Activated T-helper 17 cell treated with anti-CD3 and anti-CD28 coated beads, Interleukin-2, amount 50 U/mL, for 72 hours (primary cell): ENCODE measurements at regions not wholly inside any gene's neighbourhood (a gene's known extent, or its start where the extent isn't known, plus 50 kb on each side); places are given as distances from the start of the nearest gene placed in this dataset.

ENCODE experiments used
- ATAC-seq: fragments of 150-1000 bp; cut with Tn5 transposase; replicated peaks from 2 replicates; pipeline ENCODE4 v1.10.0; 2021; ENCODE audit warnings: mild to moderate bottlenecking, moderate library complexity
- H3K27ac Mint-ChIP-seq: one replicate; pipeline ENCODE4 v1.8.0; 2022; ENCODE audit warnings: mixed read lengths
- H3K27me3 Mint-ChIP-seq: one replicate; pipeline ENCODE4 v1.8.0; 2022; ENCODE audit warnings: mixed read lengths
- H3K36me3 Mint-ChIP-seq: one replicate; pipeline ENCODE4 v1.8.0; 2022; ENCODE audit warnings: low read depth, mild to moderate bottlenecking, mixed read lengths
- H3K4me1 Mint-ChIP-seq: one replicate; pipeline ENCODE4 v1.8.0; 2022; ENCODE audit warnings: mixed read lengths
- H3K4me3 Mint-ChIP-seq: one replicate; pipeline ENCODE4 v1.8.0; 2022; ENCODE audit warnings: mild to moderate bottlenecking, mixed read lengths
- H3K9me3 Mint-ChIP-seq: one replicate; pipeline ENCODE4 v1.8.0; 2022; ENCODE audit warnings: mixed read lengths

- no peaks in the 10 kb centered on the region for H3K4me1 Mint-ChIP-seq
- H3K27me3 Mint-ChIP-seq: peaks cover 9% of the 10 kb centered on the region
- H3K9me3 Mint-ChIP-seq: no peaks in the 10 kb centered on the region
- H3K27ac Mint-ChIP-seq: no peak overlapping the region
- ATAC-seq: no peak
- H3K36me3 Mint-ChIP-seq: no peaks in the 10 kb centered on the region
- H3K4me3 Mint-ChIP-seq: no peak overlapping the region
Observed at GRCh38 chr1:4107291-4107690, 207.2 kb upstream of the C1orf174 start.

- Mint-ChIP-seq H3K27me3 (peaks cover 9% of the 10 kb centered on the region), H3K9me3 (no peaks in the 10 kb centered on the region), H3K36me3 (no peaks in the 10 kb centered on the region), H3K27ac (no peak overlapping the region), H3K4me3 (no peak overlapping the region), H3K4me1 (no peaks in the 10 kb centered on the region)
- no peak for ATAC-seq
Observed at GRCh38 chr1:4108331-4108730, 208.3 kb upstream of the C1orf174 start.

GRCh38 chr1:4108758-4109627, 208.9 kb upstream of the C1orf174 start:
- H3K9me3 Mint-ChIP-seq: peaks cover under 1% of the 10 kb centered on the region
- no peak overlapping the region for H3K27ac Mint-ChIP-seq
- ATAC-seq: no peak
- H3K4me3 Mint-ChIP-seq: no peak overlapping the region
- no peaks in the 10 kb centered on the region for H3K36me3 Mint-ChIP-seq
- H3K27me3 Mint-ChIP-seq: peaks cover 9% of the 10 kb centered on the region
- no peaks in the 10 kb centered on the region for H3K4me1 Mint-ChIP-seq

- Mint-ChIP-seq H3K4me3 (no peak overlapping the region), H3K27me3 (peaks cover 7% of the 10 kb centered on the region), H3K36me3 (no peaks in the 10 kb centered on the region), H3K4me1 (no peaks in the 10 kb centered on the region), H3K9me3 (peaks cover 4% of the 10 kb centered on the region), H3K27ac (no peak overlapping the region)
- ATAC-seq: no peak
Observed at GRCh38 chr1:4109628-4109940, 209.5 kb upstream of the C1orf174 start.

DNA sequence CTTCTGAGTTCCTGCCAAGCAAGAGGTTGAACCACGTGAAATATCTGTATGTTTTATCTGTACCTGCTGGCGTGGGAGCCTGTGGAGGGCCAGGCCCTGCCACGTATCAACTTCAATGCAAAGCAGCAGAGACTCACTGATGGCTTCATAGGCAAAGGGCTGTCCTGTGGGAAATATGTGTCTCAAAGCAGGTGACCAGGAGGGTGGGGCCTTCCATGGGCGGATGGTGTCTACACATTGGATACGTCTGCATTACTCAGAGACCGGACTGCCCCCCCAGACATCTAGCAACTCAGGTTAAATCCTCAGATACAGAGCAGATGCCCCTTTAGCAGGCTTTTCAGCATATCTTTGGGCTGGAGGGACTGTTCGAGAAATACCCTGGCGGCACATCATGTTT, 210.8 kb upstream of the C1orf174 start:
- H3K9me3 Mint-ChIP-seq: peaks cover 4% of the 10 kb centered on the region
- ATAC-seq: no peak
- no peak overlapping the region for H3K27ac Mint-ChIP-seq
- H3K36me3 Mint-ChIP-seq: no peaks in the 10 kb centered on the region
- H3K4me3 Mint-ChIP-seq: no peak overlapping the region
- H3K4me1 Mint-ChIP-seq: no peaks in the 10 kb centered on the region
- peaks cover 5% of the 10 kb centered on the region for H3K27me3 Mint-ChIP-seq

GRCh38 chr1:4113897-4114296, 213.8 kb upstream of the C1orf174 start:
- Mint-ChIP-seq H3K4me3 (no peak overlapping the region), H3K27ac (no peak overlapping the region), H3K27me3 (peaks cover 5% of the 10 kb centered on the region), H3K9me3 (peaks cover 4% of the 10 kb centered on the region), H3K4me1 (no peaks in the 10 kb centered on the region), H3K36me3 (no peaks in the 10 kb centered on the region)
- ATAC-seq: no peak

DNA sequence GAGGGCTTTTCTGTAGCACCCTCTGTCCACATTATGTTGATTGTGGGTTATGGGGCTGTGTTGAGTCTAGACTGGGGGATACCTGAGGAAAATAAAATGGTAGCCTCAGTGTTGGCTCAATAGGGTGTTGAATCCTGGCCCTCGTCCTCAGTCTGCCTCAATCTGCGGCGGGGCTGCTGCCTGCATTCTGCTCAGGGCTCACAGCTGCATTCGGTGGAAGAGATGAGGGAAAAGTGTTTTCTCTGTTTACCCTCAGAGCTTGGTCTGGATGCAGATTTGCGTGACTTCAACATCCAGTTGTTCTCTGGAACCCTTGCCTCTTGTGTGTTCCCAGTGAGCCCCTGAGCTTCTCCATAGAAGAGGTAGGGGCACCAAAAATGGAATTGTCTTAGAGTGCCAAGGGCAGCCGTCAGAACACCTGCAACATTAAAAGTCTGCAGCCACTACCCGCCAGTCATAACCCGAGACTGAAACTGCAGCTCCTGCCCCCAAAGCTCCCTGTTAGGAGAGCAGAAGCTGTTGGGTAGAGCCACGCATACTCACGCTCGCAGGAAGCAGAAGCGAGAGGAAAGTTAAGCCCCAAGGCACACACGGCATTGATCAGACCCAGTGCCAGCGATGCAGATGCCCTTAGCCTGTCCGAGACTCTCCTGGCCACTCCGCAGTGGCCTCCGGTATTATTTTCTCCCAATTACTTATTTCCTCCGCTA, 215.3 kb upstream of the C1orf174 start:
- H3K27me3 Mint-ChIP-seq: peaks cover 5% of the 10 kb centered on the region
- H3K36me3 Mint-ChIP-seq: no peaks in the 10 kb centered on the region
- H3K4me1 Mint-ChIP-seq: no peaks in the 10 kb centered on the region
- peaks cover 4% of the 10 kb centered on the region for H3K9me3 Mint-ChIP-seq
- H3K27ac Mint-ChIP-seq: no peak overlapping the region
- no peak overlapping the region for H3K4me3 Mint-ChIP-seq
- ATAC-seq: no peak

- H3K4me3 Mint-ChIP-seq: no peak overlapping the region
- ATAC-seq: no peak
- no peak overlapping the region for H3K27ac Mint-ChIP-seq
- H3K27me3 Mint-ChIP-seq: no peaks in the 10 kb centered on the region
- H3K4me1 Mint-ChIP-seq: no peaks in the 10 kb centered on the region
- no peaks in the 10 kb centered on the region for H3K36me3 Mint-ChIP-seq
- peaks cover 4% of the 10 kb centered on the region for H3K9me3 Mint-ChIP-seq
Observed at GRCh38 chr1:4117196-4117595, 217.1 kb upstream of the C1orf174 start.

GRCh38 chr1:4118746-4119515, 218.9 kb upstream of the C1orf174 start:
- Mint-ChIP-seq H3K9me3 (peaks cover 4% of the 10 kb centered on the region), H3K27ac (no peak overlapping the region), H3K27me3 (no peaks in the 10 kb centered on the region), H3K36me3 (no peaks in the 10 kb centered on the region), H3K4me3 (no peak overlapping the region), H3K4me1 (no peaks in the 10 kb centered on the region)
- no peak for ATAC-seq

GRCh38 chr1:4119516-4120220, 219.6 kb upstream of the C1orf174 start:
- Mint-ChIP-seq H3K27ac (no peak overlapping the region), H3K27me3 (no peaks in the 10 kb centered on the region), H3K4me3 (no peak overlapping the region), H3K36me3 (no peaks in the 10 kb centered on the region), H3K9me3 (no peaks in the 10 kb centered on the region), H3K4me1 (no peaks in the 10 kb centered on the region)
- no peak for ATAC-seq

DNA sequence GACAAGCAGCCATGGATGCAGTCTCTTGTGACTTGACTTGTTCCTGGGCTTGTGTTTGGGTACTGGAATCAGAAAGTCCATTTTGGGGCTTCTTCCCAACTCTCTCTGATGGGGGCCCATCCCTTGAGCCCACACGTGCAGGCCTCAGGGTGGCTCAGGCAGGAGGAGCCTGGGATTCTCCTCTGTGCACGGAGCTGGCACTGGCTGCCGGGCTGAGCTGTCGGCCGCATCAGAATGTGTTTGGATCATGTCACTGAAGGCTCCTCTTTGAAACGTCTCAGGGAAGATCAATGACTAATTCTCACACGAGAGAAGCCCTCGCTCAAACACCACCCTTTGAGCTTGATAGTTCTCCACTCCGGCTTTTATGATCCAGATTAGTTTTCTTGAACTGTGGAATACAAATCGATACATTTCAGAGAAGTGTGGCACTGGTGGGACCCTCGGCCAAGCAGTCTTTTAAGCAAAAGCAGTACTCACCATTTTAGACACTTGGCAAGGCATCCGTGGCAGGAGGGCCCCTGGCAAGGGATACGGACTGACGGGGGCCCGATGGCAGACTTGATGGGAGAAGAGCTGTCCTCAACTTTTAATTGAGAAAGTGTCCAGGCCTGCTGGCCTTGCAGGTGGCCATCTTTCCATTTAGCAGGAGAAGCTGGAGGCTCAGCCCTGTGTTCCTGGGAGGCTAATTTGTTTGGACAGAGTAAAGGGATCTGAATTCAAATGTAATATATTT, 220.7 kb upstream of the C1orf174 start:
- H3K36me3 Mint-ChIP-seq: no peaks in the 10 kb centered on the region
- H3K9me3 Mint-ChIP-seq: no peaks in the 10 kb centered on the region
- H3K4me1 Mint-ChIP-seq: no peaks in the 10 kb centered on the region
- H3K27me3 Mint-ChIP-seq: no peaks in the 10 kb centered on the region
- no peak overlapping the region for H3K27ac Mint-ChIP-seq
- H3K4me3 Mint-ChIP-seq: no peak overlapping the region
- ATAC-seq: no peak

DNA sequence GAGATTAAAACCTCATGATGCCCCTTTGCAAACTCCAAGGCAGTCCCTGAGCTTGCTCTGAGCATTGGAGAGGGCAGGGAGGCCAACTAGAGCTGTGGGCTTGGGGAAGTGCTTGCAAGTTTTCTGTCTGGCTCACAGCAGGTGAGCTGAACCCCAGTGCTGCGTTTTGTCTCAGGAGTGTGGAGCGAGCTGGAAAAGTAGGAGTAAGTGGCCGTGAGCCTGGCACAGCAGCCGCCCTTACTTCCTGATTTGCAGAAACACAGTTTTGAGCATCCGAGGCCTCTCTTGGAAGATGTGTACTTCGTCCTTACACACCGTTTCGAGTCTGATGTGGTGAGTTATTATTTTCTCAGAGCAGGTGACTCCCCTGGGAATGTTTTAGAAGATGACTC, 221.2 kb upstream of the C1orf174 start:
- Mint-ChIP-seq H3K27ac (no peak overlapping the region), H3K27me3 (no peaks in the 10 kb centered on the region), H3K4me3 (no peak overlapping the region), H3K36me3 (no peaks in the 10 kb centered on the region), H3K4me1 (no peaks in the 10 kb centered on the region), H3K9me3 (no peaks in the 10 kb centered on the region)
- no peak for ATAC-seq

- no peak for ATAC-seq
- Mint-ChIP-seq H3K36me3 (no peaks in the 10 kb centered on the region), H3K27ac (no peak overlapping the region), H3K9me3 (no peaks in the 10 kb centered on the region), H3K4me1 (no peaks in the 10 kb centered on the region), H3K27me3 (no peaks in the 10 kb centered on the region), H3K4me3 (no peak overlapping the region)
Observed at GRCh38 chr1:4121834-4122512, 221.9 kb upstream of the C1orf174 start.
